Raji (cell line): ENCODE measurements at regions not wholly inside any gene's neighbourhood (a gene's known extent, or its start where the extent isn't known, plus 50 kb on each side); places are given as distances from the start of the nearest gene placed in this dataset.
A peak's percentile ranks its signal among the peaks of the same experiment; 100 is the strongest.

Experiments
- POLR2A ChIP-seq: IDR thresholded peaks from 2 replicates; pipeline ENCODE4 v1.6.1; 2011; ENCODE audit warnings: low read depth, low read length, control low read depth; ENCODE audit not compliant: insufficient read depth

DNA sequence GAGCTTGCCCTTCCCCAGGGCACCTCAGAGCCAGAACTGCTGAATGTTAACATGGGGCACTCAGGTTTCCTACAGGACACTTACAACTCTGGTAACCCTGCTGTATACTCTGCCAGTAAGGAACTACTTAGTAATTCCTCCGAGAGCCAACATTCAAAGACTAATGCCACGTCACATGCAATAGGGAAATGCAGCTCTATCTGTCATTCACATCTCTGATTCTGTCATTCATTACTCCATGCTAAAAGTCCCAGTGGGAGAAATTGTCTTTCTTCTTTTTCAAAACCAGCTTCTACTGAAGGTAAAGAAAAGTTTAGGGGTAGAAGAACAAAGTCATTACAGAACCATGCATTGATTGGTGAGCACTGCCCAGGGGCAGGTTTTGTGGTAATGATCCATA is 189.2 kb downstream of the DAD1 start:
- TF ChIP-seq POLR2A, result no peak

DNA sequence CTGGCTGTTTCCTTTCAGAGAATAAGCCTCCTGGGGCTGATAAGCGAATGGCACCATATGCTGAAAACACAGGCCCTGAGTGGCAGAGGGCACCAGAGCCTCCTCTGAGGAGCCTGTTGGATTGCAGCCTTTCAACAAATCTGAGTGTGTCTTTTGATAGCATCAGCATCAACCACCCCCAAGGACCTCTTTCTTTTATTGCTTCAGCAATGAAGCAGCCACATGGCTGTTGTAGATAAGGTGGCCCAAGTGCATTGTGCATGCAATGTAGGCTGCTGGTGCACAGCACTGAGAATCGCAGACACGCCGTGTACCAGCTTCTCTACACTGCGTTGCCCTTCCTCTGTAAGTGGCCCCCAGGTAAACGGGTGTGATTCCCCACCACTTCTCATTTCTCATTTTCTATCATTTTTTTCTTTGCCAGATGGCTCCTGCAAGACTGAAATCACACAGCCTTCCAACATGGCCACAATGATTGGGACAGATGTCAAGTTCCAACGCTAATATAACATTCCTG is 191.7 kb downstream of the DAD1 start:
- TF ChIP-seq POLR2A, result no peak

DNA sequence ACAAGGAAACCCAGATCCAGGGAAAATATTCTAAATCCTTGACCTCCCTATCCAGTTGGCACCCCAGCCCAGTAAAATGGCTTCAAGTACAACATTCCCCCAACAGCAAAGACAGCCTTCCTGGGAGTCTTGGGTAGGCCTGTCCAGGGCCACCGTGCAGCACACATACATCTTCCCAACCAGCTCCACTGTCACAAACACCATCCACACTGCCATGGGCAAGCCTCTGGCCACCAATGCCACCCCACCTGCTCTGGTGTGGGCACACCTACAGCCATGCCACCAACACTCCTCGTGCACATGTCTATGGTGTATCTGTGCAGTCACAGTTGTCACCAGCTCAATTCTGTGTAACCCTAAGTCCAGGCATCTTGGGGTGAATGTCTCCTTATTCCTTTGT is 193.2 kb downstream of the DAD1 start:
- TF ChIP-seq POLR2A, result no peak

DNA sequence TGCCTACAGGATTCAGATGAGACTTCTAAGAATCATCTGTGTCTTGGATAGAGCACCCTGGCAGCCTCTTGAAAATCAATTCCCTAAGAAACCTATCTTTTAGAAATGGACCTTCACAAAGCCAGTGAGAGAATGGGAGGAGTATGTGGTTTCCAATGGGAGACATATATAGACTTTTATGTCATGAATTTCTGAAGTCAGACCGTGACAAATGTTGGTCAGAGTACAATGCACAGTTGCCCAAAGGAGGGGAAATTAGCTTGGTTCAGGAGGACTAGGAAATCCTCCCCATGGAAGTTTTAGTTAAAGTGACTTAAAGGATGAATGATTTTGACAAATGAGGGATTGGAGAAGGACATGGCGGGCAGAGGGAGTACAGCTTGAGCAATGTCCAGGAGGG is 194.4 kb downstream of the DAD1 start:
- no peak for TF ChIP-seq POLR2A

DNA sequence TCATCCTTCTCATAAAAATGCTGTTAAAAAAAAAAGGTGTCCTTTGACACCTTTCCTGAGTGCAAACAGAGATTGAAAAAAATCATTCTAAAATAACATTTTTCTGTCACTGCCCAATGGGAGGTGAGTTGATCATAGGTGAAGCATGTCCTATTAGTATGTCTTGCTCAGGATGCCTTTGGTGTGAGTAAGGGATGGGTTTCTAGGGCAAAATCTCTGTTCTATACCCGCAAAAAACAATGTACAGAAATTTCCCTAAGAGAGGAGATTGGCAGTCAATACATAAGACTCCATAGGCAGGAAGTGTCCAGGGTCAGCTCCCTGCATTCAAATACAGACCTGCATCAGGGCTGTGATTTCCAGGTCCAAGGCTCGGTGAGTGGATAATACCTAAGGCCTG is 195.2 kb downstream of the DAD1 start:
- no peak for TF ChIP-seq POLR2A

DNA sequence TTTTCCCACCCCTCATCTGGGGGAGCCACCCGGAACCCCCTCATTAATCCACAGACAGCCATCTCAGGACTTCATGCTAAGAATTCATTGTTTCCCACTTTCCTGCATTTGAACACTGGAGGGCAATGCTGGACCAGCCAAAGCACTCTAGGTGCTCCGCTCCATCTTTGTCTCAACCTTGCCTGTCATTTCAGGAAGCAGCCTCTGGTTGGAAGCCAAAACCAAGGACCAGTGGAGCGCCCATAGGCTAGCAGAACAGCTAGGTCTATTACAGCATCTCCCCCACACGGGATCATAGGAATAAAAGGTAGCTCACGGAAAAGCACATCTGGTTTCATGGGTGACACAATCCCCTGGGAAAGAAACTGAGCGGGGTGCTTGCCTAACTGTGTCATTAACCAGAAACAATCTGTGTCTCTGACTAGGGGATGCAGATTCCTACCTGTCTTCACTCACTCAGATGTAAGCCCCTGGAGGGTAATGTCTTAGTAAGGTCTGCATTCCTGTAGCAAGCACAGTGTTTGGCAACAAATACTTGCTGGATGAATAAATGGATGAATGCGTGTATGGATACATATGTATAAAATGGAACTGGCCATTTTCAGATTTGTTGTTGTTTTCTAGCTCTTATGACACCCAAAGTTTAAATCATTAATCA is 197.0 kb downstream of the DAD1 start:
- no peak for TF ChIP-seq POLR2A

DNA sequence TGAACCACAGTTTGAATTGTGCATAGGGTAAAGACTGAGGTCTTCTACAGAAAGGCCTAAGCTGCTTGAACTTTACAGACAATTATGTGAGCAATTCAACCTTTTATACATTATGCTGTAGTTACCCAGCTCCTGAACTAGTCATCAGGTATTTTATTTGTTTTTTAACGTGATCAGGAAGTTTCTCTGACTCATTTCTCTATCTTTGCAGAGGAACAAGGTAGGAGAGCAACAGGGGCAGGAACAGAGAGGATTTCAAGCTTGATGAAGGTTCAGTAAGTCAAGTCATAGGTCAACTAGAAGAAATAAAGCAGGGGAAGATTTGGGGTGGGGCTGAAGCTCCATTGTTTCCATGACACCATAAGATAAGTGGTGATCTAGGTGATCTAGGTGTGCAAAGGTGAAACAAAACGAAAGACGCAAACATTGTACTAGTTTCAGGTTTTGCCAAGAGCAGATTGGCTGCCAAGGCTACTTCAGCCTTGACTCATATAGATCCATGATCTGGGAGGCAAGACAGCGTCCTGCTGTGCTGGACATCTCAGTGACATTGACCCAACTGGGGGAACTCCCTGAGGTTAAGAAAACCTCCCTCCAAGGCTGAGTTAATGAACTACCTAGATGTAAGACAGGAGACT is 198.1 kb downstream of the DAD1 start:
- no peak for TF ChIP-seq POLR2A

DNA sequence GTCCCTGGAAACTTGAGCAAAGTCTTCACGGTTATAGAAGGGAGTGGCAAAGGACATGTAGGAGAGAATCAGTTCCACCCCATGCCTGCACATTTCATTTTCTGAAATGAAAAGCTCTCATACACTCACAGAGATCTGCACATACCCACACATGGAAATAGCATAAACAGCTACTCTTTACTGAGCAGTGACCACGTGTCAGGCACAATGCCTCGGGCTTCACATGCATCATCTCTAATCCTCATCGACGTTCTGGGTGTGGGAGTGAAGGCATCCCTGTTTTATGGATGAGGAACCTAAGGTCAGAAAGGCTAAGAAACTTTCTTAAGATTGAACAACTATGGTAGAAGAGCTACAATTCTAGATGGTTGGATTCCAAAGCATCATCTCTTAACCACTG is 198.8 kb downstream of the DAD1 start:
- no peak for TF ChIP-seq POLR2A

DNA sequence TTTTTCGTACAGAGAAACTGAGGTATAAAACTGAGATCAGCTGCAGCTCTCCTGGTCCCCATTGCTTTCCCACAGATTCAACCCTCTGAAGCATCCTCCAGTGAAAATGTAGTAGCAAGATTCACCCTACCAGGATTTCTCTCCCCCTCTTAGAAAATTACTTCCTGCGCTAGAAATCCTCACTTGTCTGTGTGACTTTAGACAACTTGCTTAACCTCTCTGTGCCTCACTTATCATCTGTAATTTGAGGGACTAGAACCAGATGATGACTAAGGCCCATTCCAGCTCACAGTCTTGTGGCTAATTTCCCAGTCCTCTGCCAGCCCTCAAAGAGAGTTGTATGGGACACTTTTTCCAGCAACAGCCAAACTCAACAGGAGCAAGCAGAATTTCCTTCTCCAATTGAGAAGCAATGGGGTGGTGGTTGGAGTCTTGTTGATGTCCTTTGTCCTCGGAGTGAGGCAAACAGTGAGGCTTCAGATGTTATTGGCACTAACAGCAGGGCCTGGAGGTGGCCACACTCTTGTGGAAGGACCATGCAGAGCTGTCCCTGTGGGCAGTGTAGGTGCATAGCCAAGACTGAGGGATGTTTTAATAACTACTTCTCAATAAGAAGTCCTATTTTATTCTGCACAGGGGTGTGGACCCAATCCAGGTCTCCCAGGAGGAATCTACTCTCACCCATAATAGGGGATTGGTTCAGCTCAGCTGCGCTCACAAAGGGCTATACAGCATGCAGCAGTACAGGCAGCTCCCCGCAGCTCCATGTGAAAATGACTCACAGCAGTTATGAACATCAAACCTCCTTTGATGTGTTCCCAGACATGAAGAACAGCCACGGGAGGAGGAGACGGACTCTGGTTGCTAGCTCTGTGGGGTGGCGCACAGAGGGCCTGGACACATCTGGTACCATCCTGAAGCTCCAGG is 200.1 kb downstream of the DAD1 start:
- no peak for TF ChIP-seq POLR2A

DNA sequence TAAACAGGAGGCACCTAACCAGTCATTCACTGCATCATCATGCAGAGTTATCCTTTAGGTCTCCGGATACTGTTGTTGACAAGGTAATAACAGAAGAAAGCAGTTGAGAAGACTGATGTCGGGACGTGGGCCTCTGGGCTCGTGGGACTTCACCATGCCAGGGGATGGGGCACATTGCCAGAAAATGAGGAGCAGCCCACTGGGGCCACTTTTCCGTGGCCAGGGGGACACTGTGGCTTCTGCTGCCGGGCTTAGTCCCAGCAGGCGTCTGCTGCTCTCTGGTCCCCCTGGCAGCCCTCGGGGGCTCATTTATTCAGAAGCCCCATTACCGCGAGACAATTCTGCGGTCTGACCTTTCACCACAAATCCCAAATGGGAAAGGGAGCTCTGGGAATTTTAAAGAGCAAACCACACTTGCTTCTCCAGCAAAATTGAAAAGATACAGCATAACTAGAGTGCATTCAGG is 201.2 kb downstream of the DAD1 start:
- TF ChIP-seq POLR2A, result no peak

DNA sequence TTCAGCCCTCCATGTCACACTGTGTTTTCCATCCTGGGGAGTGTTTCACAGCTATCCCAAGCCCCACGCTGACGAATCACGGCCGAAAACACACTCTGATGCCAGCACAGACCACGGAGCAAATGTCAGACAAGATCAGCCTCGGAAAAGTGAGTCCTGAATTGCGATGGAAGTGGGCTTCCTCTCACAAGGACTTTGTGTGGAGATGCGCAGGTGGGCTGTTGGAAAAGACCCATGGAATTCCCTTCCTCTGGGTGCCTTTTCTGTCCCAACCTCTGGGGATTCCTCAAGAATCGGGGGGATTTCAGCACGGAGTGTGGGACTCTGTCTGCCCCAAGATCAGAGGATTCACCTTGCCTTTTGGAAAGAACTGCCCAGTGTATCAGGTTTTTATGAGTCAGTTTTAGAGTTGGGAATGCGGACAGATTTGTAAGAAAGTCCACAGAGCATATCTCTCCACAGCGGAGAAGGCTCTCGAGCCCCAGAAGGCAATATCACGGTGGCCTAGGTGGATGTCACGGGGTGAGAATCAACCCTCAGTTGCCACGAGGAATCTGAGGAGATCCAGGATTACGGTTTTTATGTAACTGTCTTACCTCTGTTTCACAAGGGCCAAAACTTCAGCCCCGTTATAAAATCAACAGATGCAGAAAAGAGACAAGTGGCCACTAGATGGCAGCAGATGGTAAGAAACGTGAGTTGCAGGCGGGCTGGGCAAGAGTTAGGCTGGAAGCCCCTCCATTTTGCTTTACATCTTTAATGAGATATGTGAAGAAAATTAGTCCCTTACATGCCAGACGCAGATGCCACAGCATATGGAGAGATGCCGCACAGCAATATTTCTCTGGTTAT is 201.9 kb downstream of the DAD1 start:
- no peak for TF ChIP-seq POLR2A

DNA sequence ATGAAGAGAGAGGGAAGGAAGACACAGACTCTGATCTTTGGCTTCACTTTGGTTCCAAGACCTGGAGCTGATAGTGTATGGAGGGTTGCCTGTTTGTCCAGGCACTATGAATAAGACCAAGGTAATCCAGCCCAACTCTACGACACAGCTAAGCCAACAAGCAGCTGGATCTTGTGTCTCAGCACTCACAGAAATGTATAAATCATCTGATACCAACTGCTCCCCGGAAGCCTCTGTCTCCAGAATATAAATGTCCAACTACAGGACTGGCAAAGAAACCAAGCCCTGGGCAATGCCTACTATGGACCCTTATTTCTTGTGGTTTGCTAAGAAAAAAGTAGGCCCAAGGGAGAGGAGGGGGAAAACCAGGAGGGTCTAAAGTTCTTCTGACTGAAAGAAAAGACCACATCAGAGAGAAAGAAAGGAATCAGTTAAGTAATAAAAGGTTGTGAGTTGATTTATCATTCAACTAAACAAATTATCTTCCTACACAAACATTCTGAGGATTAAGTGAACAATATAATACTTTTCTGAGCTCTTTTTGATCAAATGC is 204.0 kb downstream of the DAD1 start:
- TF ChIP-seq POLR2A, result no peak

DNA sequence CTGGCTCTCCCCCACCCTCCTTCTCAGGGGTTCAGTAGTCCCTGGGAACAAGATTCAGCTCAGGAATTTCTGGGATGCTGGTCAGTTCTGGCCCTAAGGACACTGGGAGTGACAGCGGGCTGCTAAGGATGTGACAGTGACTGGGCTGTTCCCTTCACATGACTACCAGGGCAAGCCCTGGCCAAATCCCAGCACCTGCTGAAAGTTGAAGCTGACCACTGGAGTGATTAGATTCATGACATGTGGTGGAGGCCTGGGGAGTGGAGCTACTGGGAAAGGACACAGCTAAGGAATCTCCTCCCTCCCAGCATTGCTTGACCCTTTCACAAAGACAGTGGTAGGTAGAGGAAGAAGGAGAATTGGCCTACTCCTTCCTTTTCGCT is 204.9 kb downstream of the DAD1 start:
- TF ChIP-seq POLR2A, result no peak

DNA sequence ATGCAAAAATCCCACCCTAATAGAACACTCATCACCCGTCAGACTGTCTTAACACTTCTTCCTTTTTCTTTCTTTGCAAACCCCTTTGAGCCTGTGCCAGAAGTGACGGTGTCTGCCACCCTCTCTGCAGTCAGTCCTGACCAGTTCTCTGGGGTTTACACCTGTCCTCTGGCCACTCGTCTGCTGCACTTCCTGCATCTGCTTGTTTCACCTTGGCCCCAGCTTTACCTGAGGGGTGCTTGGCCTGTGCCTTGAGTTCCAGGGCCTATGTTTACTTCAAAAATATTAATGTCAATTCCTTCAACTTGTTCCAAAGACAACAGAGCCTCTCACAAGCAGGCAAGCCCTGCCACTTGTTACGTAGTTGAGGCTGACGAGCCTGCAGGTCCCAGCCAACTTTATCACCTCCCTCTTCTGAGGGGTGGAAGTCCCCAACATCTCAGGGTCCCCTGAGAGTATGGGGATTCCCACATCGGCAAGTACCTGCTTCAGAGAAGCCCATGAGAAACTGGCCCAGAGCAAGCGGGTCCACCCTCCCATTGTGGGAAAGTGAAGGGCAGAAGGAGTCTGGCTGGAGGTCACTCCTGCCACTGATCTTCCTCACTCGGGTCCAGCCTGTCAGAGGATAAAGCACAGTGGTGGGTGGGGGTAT is 205.4 kb downstream of the DAD1 start:
- TF ChIP-seq POLR2A, result peak; percentile 51; the same call in 1 of the 2 replicates
